Bronchial epithelial cell (primary cell): ENCODE measurements at regions not wholly inside any gene's neighbourhood (a gene's known extent, or its start where the extent isn't known, plus 50 kb on each side); places are given as distances from the start of the nearest gene placed in this dataset.

Experiments
- DNase-seq: peaks from one replicate; pipeline ENCODE4 v3.0.0-alpha.2; 2010; ENCODE audit warnings: low read depth
- FAIRE-seq: peaks from 2 replicates; lab custom pipeline; 2011; peaks lifted over from hg19 to GRCh38; lab: Jason Lieb, UNC
- H3K27me3 ChIP-seq: 2 replicates; pipeline ENCODE4 v1.5.1; 2011; ENCODE audit warnings: low read length; ENCODE audit not compliant: control insufficient read depth, insufficient read depth
- H3K36me3 ChIP-seq: 2 replicates; pipeline ENCODE4 v1.5.1; 2011; ENCODE audit warnings: low read length; ENCODE audit not compliant: control insufficient read depth, insufficient read depth
- H3K4me3 ChIP-seq: 2 replicates; pipeline ENCODE4 v1.5.1; 2011; ENCODE audit warnings: mild to moderate bottlenecking, low read depth, low read length, control low read depth
- CTCF ChIP-seq: IDR thresholded peaks from 2 replicates; pipeline ENCODE4 v1.5.1; 2011; ENCODE audit warnings: mild to moderate bottlenecking, moderate library complexity, low read length, control low read depth, inconsistent platforms; ENCODE audit not compliant: insufficient read depth, severe bottlenecking

- H3K27me3 ChIP-seq: no peaks in the 10 kb centered on the region
- no peak overlapping the region for H3K4me3 ChIP-seq
- DNase-seq: no peak
- no peak for TF ChIP-seq CTCF
- no peak for FAIRE-seq
- H3K36me3 ChIP-seq: no peaks in the 10 kb centered on the region
These were observed 339.8 kb downstream of the NYAP2 start for GRCh38 chr2:225739328-225739727.

DNA sequence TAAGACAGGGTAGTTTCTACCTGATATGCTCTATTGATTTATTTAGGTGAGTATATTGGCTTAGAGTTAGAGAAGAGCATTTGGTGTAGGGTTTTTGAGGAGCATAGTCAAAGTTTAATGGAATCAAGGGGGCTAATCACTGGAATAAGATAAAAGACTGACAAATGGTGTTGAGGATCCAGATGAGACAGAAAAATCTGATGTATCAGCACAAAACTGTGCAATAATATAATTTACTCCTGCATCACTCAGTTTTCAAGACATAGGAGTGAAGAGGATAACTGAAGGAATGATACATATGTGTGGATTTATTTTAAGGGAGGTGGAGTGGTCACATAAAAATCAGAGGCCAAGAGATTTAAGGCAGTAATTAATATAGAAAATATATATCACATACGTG is 339.2 kb downstream of the NYAP2 start:
- Histone ChIP-seq H3K4me3 (no peak overlapping the region), H3K27me3 (no peaks in the 10 kb centered on the region), H3K36me3 (no peaks in the 10 kb centered on the region)
- FAIRE-seq: no peak
- TF ChIP-seq CTCF: no peak
- no peak for DNase-seq

DNA sequence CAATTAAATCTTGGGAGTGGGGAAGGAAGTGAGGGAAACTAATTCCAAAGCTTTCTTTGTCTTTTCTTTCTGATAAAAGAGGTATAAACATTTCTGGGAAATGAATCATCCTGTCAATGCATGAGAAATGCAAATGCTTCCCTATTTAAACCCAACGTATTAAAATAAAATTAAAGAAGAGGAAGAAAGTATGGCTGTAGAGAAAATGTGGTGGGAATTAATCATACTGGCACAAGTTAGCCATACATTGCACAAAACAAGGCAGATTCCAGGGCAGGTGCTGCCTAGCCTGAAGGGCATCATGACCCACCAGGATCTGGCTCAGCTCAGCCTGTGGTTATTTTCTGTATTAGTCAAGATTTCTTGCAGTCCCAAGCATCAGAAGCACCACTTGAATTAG is 338.0 kb downstream of the NYAP2 start:
- TF ChIP-seq CTCF: no peak
- DNase-seq: peak; percentile 85
- Histone ChIP-seq H3K27me3 (no peaks in the 10 kb centered on the region), H3K36me3 (no peaks in the 10 kb centered on the region), H3K4me3 (no peak overlapping the region)
- no peak for FAIRE-seq

- Histone ChIP-seq H3K27me3 (no peaks in the 10 kb centered on the region), H3K36me3 (no peaks in the 10 kb centered on the region), H3K4me3 (no peak overlapping the region)
- DNase-seq (peak; percentile 88), FAIRE-seq (no peak)
- TF ChIP-seq CTCF: no peak
These were observed 336.3 kb downstream of the NYAP2 start for GRCh38 chr2:225735844-225736243.

DNA sequence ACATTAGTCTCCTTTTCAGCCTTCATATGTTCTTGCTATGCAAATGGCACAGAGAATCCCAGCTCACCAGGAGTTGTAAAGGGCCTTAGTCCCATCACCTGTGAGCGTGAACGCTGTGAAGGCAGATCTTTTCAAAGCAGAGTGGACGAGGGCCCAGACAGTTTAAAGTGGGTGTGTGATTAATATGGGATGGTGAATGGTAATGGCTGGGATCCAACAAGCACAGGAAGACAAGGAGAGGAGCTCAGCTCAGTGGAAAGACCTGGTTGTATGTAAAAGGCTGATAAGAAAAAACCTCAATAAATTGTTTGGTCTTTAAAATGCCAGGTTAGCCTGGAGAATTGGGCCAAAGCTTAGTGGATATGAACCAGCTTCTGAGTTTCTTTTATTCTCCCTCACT is 326.2 kb downstream of the NYAP2 start:
- DNase-seq: no peak
- Histone ChIP-seq H3K4me3 (no peak overlapping the region), H3K36me3 (no peaks in the 10 kb centered on the region), H3K27me3 (no peaks in the 10 kb centered on the region)
- FAIRE-seq: no peak
- no peak for TF ChIP-seq CTCF
